ENCODE measurements at regions not wholly inside any gene's neighbourhood (a gene's known extent, or its start where the extent isn't known, plus 50 kb on each side); places are given as distances from the start of the nearest gene placed in this dataset.

DNA sequence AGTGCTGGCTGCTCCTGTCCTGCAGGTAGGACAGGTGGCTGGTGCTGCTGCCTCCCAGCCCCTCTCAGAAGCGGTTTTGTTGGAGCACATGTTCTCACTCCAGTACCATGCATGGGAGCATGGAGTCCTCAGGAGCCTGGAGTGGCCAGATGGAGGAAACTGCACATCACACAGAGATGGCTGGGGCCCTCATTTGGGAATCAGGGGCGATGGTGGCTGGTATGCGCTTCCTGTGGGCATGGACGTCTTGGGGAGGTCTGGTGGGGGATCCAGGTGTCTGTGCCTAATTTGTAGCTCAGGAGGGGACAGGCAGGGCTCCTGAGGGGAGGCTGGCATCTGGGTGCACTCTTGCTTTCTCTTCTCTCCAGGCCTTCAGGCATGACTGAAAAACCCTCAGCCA lies 168.2 kb downstream of the KLF13 start:
- intact Hi-C loops (cut with DNase I): no loop called here
- Histone ChIP-seq H3K9me3 (peaks cover 0 to 12% (median 0%) of the 10 kb centered on the region in 3 donors), H3K27ac (no peak overlapping the region), H3K36me3 (no peaks in the 10 kb centered on the region), H3K4me1 (peaks cover 2 to 6% (median 2%) of the 10 kb centered on the region in 3 donors), H3K4me3 (no peak overlapping the region), H3K27me3 (no peaks in the 10 kb centered on the region)
- DNase-seq: no peak
- TF ChIP-seq CTCF (IDR thresholded peaks at IDR 0.05): no peak
- TF ChIP-seq POLR2A (IDR thresholded peaks at IDR 0.05): no peak
- 64% methylated on average over 2 of the region's 4 CpGs; no CpG with 5 or more reads in 1 of the 2 donors for WGBS, 2 donors

DNA sequence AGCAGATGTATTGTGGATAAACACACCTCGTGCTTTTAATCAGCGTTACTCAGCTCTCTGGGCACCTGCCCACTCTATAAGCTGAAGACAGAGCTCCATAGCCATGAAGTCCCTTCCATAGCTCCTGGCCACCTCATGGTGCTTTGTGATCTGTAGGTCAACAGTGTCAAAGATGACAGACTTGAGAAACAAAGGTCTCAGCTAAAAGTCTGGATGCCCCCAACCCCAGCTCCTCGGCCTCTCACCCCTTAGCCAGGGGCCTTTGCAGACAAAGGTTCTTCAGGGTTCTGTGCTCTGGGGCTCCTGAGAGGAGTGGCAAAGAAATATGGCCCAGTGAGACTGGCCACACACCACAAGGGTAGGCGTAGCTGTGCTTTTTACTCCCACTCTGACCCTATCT lies 168.6 kb downstream of the KLF13 start:
- TF ChIP-seq POLR2A (IDR thresholded peaks at IDR 0.05): no peak
- WGBS, 2 donors: 86% methylated on average over 1 to 2 of the region's 4 CpGs
- peaks cover 0 to 2% (median 0%) of the 10 kb centered on the region in 3 donors for H3K4me1 ChIP-seq
- no peaks in the 10 kb centered on the region for H3K27me3 ChIP-seq
- H3K36me3 ChIP-seq: no peaks in the 10 kb centered on the region
- H3K9me3 ChIP-seq: peaks cover 0 to 12% (median 0%) of the 10 kb centered on the region in 3 donors
- intact Hi-C loops (cut with DNase I): no loop called here
- H3K4me3 ChIP-seq: no peak overlapping the region
- DNase-seq: no peak
- H3K27ac ChIP-seq: no peak overlapping the region

DNA sequence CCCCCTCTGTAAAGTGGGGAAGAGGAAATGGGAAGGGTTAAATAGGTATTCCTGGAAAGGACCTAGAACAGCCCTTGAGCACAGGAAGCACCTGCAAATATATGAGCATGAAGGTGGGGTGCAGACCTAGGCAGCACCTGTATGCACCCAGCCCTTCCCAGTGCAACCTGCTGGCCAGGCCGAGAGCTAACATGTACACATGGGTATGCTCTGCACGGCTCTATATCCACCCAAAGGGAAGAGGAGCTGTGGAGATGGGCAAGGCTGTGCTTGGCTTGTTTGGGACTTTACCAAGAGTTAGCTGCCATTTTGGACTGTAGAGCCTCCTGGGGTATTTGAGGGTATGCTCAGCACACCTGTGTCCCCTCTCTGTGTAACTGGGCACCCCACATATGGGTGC lies 171.2 kb downstream of the KLF13 start:
- no peak overlapping the region for H3K27ac ChIP-seq
- TF ChIP-seq POLR2A (IDR thresholded peaks at IDR 0.05) (no peak), CTCF (IDR thresholded peaks at IDR 0.05) (no peak)
- no peak overlapping the region for H3K4me3 ChIP-seq
- no peaks in the 10 kb centered on the region for H3K27me3 ChIP-seq
- peaks cover 0 to 3% (median 0%) of the 10 kb centered on the region in 3 donors for H3K9me3 ChIP-seq
- intact Hi-C loops (cut with DNase I): no loop called here
- WGBS, 2 donors: 65 to 73% methylated on average over 2 of the region's 2 CpGs
- no peaks in the 10 kb centered on the region for H3K36me3 ChIP-seq
- peaks cover 0 to 4% (median 0%) of the 10 kb centered on the region in 3 donors for H3K4me1 ChIP-seq
- DNase-seq: no peak

DNA sequence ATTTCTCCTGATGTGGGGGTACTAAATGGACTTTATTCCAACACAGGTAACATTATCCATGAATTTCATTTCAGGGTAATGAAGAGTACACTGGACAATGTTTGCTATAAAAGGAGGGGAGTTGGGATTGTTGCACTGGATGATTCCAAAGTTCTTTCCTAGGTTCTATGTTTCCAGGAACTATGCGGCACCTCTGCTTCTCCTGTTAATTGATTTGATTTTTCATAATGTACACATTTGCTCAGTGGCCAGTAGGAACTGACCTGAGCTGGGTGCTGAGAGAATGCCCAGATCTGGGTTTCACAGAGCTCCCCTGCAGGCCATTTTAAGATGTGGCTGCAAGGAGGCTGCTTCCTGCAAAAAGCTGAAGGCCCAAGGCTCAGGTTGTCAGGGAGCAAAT lies 171.7 kb downstream of the KLF13 start:
- Histone ChIP-seq H3K27ac (no peak overlapping the region), H3K27me3 (no peaks in the 10 kb centered on the region), H3K9me3 (no peaks in the 10 kb centered on the region), H3K36me3 (no peaks in the 10 kb centered on the region), H3K4me1 (peaks cover 0 to 4% (median 0%) of the 10 kb centered on the region in 3 donors), H3K4me3 (no peak overlapping the region)
- intact Hi-C loops (cut with DNase I): no loop called here
- no peak for TF ChIP-seq POLR2A (IDR thresholded peaks at IDR 0.05)
- DNase-seq: no peak
- WGBS, 2 donors: 90 to 100% methylated on average over 1 of the region's 1 CpG

DNA sequence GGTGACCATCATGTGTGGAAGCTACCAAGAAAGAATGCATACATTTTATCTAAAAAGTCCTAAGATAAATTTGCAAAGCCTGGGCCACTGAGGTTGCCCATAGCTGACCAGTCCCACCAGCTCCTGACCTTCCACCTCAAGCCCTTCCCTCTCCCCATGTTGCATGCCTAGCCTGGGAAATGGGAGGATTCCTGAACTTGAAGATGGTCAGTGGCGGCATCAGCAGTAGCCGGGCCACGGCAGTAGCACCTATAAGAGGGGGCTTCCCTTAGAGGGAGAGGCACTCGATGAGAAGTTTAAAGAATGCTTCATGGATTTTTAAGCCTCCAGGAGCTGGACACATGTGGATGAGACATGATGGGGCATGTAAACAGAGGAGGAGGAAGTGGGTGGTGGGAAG lies 172.1 kb downstream of the KLF13 start:
- Histone ChIP-seq H3K4me3 (no peak overlapping the region), H3K4me1 (peaks cover 0 to 4% (median 0%) of the 10 kb centered on the region in 3 donors), H3K27ac (no peak overlapping the region), H3K36me3 (no peaks in the 10 kb centered on the region), H3K9me3 (no peaks in the 10 kb centered on the region), H3K27me3 (no peaks in the 10 kb centered on the region)
- intact Hi-C loops (cut with DNase I): no loop called here
- TF ChIP-seq POLR2A (IDR thresholded peaks at IDR 0.05) (no peak), CTCF (IDR thresholded peaks at IDR 0.05) (no peak)
- 62 to 79% methylated on average over 2 to 4 of the region's 4 CpGs for WGBS, 2 donors
- DNase-seq: no peak

GRCh38 chr15:31499236-31499952 lies 172.8 kb downstream of the KLF13 start:
- Histone ChIP-seq H3K27me3 (no peaks in the 10 kb centered on the region), H3K4me3 (no peak overlapping the region), H3K4me1 (peaks cover 0 to 4% (median 0%) of the 10 kb centered on the region in 3 donors), H3K27ac (no peak overlapping the region), H3K36me3 (no peaks in the 10 kb centered on the region), H3K9me3 (no peaks in the 10 kb centered on the region)
- intact Hi-C loops (cut with DNase I): no loop called here
- no peak for DNase-seq
- WGBS, 2 donors: 81 to 85% methylated on average over 1 to 7 of the region's 13 CpGs
- no peak for TF ChIP-seq CTCF (IDR thresholded peaks at IDR 0.05)
- TF ChIP-seq POLR2A (IDR thresholded peaks at IDR 0.05): no peak
